HCT116 (cell line): ENCODE measurements at regions not wholly inside any gene's neighbourhood (a gene's known extent, or its start where the extent isn't known, plus 50 kb on each side); places are given as distances from the start of the nearest gene placed in this dataset.

Source experiments
- CEBPB ChIP-seq: IDR thresholded peaks from 2 replicates; pipeline ENCODE4 v1.6.1; 2012; ENCODE audit warnings: low read depth
- EZH2 ChIP-seq: fragments of 200-600 bp; sonication (generic); IDR thresholded peaks from 2 replicates; pipeline ENCODE4 v1.6.1; 2017; ENCODE audit warnings: antibody characterized with exemption, mixed run types
- EZH2phosphoT487 ChIP-seq: fragments of 200-600 bp; IDR thresholded peaks from 2 replicates; pipeline ENCODE4 v1.6.1; 2018; ENCODE audit warnings: antibody characterized with exemption, borderline replicate concordance
- POLR2A ChIP-seq: IDR thresholded peaks from 2 replicates; pipeline ENCODE4 v1.7.0; 2011; ENCODE audit warnings: borderline replicate concordance; ENCODE audit not compliant: insufficient read depth, insufficient read length; ENCODE audit errors: extremely low read depth
- POLR2AphosphoS5 ChIP-seq: IDR thresholded peaks from 2 replicates; pipeline ENCODE4 v1.6.1; 2011; ENCODE audit warnings: mild to moderate bottlenecking, low read depth, low read length, moderate library complexity
- TF ChIP-seq, protein P1 (sequence below), 3 experiments: fragments of 200-600 bp in 1 of 3; sonication (generic) in 1 of 3; IDR thresholded peaks in 2 of 3; conservative IDR thresholded peaks in 1 of 3; 2 replicates each; pipeline ENCODE4 v1.5.1; 2012 to 2017; ENCODE audit warnings: low read depth in 2 of 3, low read length in 2 of 3, antibody characterized with exemption in 1 of 3, borderline replicate concordance in 1 of 3, control low read depth in 1 of 3, mild to moderate bottlenecking in 1 of 3, mixed read lengths in 1 of 3, mixed run types in 1 of 3, moderate library complexity in 1 of 3; ENCODE audit not compliant: insufficient read depth in 1 of 3

DNA sequence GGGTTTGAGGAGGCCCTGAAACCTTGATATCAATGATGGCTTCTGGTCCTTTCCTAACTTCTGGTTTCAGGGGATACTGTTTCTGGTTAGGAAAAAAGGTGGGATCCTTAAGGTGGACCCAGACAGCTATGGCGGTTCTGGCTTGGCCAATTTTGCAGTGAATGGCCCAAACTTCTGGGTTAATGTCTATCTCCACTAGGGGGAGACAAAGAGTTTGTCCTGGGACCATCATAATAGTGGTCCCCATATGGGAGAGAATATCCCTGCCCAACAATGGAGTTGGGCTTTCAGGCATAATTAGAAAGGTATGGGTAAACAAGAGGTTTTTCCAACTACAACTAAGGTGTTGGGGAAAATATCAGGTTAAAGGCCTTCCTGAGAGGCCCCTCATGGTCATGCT lies 273.5 kb downstream of the CALCRL start:
- TF ChIP-seq, protein P1, sequence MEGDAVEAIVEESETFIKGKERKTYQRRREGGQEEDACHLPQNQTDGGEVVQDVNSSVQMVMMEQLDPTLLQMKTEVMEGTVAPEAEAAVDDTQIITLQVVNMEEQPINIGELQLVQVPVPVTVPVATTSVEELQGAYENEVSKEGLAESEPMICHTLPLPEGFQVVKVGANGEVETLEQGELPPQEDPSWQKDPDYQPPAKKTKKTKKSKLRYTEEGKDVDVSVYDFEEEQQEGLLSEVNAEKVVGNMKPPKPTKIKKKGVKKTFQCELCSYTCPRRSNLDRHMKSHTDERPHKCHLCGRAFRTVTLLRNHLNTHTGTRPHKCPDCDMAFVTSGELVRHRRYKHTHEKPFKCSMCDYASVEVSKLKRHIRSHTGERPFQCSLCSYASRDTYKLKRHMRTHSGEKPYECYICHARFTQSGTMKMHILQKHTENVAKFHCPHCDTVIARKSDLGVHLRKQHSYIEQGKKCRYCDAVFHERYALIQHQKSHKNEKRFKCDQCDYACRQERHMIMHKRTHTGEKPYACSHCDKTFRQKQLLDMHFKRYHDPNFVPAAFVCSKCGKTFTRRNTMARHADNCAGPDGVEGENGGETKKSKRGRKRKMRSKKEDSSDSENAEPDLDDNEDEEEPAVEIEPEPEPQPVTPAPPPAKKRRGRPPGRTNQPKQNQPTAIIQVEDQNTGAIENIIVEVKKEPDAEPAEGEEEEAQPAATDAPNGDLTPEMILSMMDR (IDR thresholded peaks at IDR 0.05 in 2 of 3, conservative IDR thresholded peaks at IDR 0.05 in 1 of 3; ENCODE audit: borderline replicate concordance in 1 of 3, insufficient read depth in 1 of 3, low read depth in 2 of 3, low read length in 2 of 3): peak; percentile 3 to 76 (median 48); a peak in 3 of 6 replicates
- TF ChIP-seq EZH2 (no peak), EZH2phosphoT487 (no peak), POLR2A (no peak), POLR2AphosphoS5 (no peak), CEBPB (no peak)
